SK-N-SH treated with all-trans-retinoic acid at 6 μM for 48 hours (cell line): ENCODE measurements at regions not wholly inside any gene's neighbourhood (a gene's known extent, or its start where the extent isn't known, plus 50 kb on each side); places are given as distances from the start of the nearest gene placed in this dataset.

Experiments
- CREB5 ChIP-seq: fragments of 250-450 bp; sonication (Bioruptor Pico); IDR thresholded peaks from 2 replicates; pipeline ENCODE4 v1.5.1; 2020; ENCODE audit warnings: low read depth, mild to moderate bottlenecking, moderate library complexity
- TOX ChIP-seq: fragments of 250-450 bp; sonication (Bioruptor Pico); IDR thresholded peaks from 2 replicates; pipeline ENCODE4 v1.8.0; 2021; ENCODE audit warnings: mild to moderate bottlenecking, moderate library complexity, borderline replicate concordance
- ZFP3 ChIP-seq: fragments of 250-450 bp; sonication (Bioruptor Pico); IDR thresholded peaks from 2 replicates; pipeline ENCODE4 v1.5.0; 2020; ENCODE audit warnings: mild to moderate bottlenecking, moderate library complexity
- ZFP30 ChIP-seq: fragments of 450-650 bp; formaldehyde crosslinking; IDR thresholded peaks from 2 replicates; pipeline ENCODE4 v1.5.0; 2022; ENCODE audit warnings: mild to moderate bottlenecking, moderate library complexity
- TF ChIP-seq, protein P1 (sequence below): fragments of 250-450 bp; sonication (Bioruptor Pico); IDR thresholded peaks from 2 replicates; pipeline ENCODE4 v1.5.0; 2020; ENCODE audit warnings: mild to moderate bottlenecking, moderate library complexity
- TF ChIP-seq, protein P2 (sequence below): fragments of 250-450 bp; sonication (Bioruptor Pico); IDR thresholded peaks from 2 replicates; pipeline ENCODE4 v1.8.0; 2020; ENCODE audit warnings: mild to moderate bottlenecking, moderate library complexity, borderline replicate concordance

DNA sequence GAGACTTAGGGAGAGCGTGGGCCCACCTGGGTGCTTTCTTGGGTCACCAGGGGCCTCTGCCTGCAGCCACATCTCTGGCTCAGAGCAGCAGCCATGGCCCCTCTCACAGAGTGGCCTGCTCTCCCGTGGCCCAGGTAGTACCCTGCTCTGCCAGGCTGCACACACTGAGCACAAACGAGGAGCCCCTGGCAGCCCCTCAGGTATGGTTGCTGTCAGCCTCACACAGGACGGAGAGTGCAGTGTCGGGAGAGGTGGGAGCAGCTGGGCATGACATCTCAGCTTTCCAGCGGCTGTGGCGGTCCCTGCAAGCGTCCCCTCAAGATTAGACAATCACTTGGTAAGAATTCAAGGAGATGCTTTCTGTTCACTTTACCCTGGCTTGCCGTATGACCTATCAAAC, 137.0 kb upstream of the IRX4 start:
- TF ChIP-seq ZFP30 (CRISPR knock-in tag) (no peak), TOX (no peak), CREB5 (no peak), ZFP3 (no peak)
- TF ChIP-seq, protein P1, sequence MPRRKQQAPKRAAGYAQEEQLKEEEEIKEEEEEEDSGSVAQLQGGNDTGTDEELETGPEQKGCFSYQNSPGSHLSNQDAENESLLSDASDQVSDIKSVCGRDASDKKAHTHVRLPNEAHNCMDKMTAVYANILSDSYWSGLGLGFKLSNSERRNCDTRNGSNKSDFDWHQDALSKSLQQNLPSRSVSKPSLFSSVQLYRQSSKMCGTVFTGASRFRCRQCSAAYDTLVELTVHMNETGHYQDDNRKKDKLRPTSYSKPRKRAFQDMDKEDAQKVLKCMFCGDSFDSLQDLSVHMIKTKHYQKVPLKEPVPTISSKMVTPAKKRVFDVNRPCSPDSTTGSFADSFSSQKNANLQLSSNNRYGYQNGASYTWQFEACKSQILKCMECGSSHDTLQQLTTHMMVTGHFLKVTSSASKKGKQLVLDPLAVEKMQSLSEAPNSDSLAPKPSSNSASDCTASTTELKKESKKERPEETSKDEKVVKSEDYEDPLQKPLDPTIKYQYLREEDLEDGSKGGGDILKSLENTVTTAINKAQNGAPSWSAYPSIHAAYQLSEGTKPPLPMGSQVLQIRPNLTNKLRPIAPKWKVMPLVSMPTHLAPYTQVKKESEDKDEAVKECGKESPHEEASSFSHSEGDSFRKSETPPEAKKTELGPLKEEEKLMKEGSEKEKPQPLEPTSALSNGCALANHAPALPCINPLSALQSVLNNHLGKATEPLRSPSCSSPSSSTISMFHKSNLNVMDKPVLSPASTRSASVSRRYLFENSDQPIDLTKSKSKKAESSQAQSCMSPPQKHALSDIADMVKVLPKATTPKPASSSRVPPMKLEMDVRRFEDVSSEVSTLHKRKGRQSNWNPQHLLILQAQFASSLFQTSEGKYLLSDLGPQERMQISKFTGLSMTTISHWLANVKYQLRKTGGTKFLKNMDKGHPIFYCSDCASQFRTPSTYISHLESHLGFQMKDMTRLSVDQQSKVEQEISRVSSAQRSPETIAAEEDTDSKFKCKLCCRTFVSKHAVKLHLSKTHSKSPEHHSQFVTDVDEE (CRISPR knock-in tag), result no peak
- TF ChIP-seq, protein P2, sequence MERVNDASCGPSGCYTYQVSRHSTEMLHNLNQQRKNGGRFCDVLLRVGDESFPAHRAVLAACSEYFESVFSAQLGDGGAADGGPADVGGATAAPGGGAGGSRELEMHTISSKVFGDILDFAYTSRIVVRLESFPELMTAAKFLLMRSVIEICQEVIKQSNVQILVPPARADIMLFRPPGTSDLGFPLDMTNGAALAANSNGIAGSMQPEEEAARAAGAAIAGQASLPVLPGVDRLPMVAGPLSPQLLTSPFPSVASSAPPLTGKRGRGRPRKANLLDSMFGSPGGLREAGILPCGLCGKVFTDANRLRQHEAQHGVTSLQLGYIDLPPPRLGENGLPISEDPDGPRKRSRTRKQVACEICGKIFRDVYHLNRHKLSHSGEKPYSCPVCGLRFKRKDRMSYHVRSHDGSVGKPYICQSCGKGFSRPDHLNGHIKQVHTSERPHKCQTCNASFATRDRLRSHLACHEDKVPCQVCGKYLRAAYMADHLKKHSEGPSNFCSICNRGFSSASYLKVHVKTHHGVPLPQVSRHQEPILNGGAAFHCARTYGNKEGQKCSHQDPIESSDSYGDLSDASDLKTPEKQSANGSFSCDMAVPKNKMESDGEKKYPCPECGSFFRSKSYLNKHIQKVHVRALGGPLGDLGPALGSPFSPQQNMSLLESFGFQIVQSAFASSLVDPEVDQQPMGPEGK (CRISPR knock-in tag), result no peak
